Smooth muscle cell (in vitro differentiated cells): ENCODE measurements at regions not wholly inside any gene's neighbourhood (a gene's known extent, or its start where the extent isn't known, plus 50 kb on each side); places are given as distances from the start of the nearest gene placed in this dataset.

Experiments used
- DNase-seq: peaks from one replicate; lab custom pipeline; 2025; ENCODE audit not compliant: unreplicated experiment; lab: John Stamatoyannopoulos, UW
- H2AFZ ChIP-seq: fragments of 200-600 bp; sonication (generic); 2 replicates; pipeline ENCODE4 v1.6.0; 2016; ENCODE audit warnings: antibody characterized with exemption, low read depth, mild to moderate bottlenecking
- H3F3A ChIP-seq: fragments of 200-600 bp; sonication (generic); 2 replicates; pipeline ENCODE4 v1.6.0; 2017; ENCODE audit warnings: antibody characterized with exemption, low read depth
- H3K27ac ChIP-seq: fragments of 200-600 bp; sonication (generic); 2 replicates; pipeline ENCODE4 v1.5.1; 2016; ENCODE audit warnings: low read depth, mild to moderate bottlenecking
- H3K27me3 ChIP-seq: fragments of 200-600 bp; sonication (generic); 2 replicates; pipeline ENCODE4 v1.6.1; 2016; ENCODE audit warnings: low read depth, mild to moderate bottlenecking
- H3K36me3 ChIP-seq: fragments of 200-600 bp; sonication (generic); 2 replicates; pipeline ENCODE4 v1.5.1; 2016; ENCODE audit warnings: low read depth
- H3K4me1 ChIP-seq: fragments of 200-600 bp; sonication (generic); 2 replicates; pipeline ENCODE4 v1.5.1; 2016; ENCODE audit warnings: low read depth
- H3K4me2 ChIP-seq: fragments of 200-600 bp; sonication (generic); 2 replicates; pipeline ENCODE4 v1.6.0; 2016; ENCODE audit warnings: mild to moderate bottlenecking
- H3K4me3 ChIP-seq: fragments of 200-600 bp; sonication (generic); 2 replicates; pipeline ENCODE4 v1.5.1; 2016; ENCODE audit warnings: mild to moderate bottlenecking
- H3K79me2 ChIP-seq: fragments of 200-600 bp; sonication (generic); 2 replicates; pipeline ENCODE4 v1.6.0; 2016; ENCODE audit warnings: low read depth, mild to moderate bottlenecking
- H3K9ac ChIP-seq: fragments of 200-600 bp; sonication (generic); 2 replicates; pipeline ENCODE4 v1.6.0; 2016; ENCODE audit warnings: low read depth
- H3K9me3 ChIP-seq: fragments of 200-600 bp; sonication (generic); replicated peaks from 2 replicates; pipeline ENCODE4 v1.5.1; 2016; ENCODE audit warnings: low read depth
- H4K20me1 ChIP-seq: fragments of 200-600 bp; sonication (generic); 2 replicates; pipeline ENCODE4 v1.6.0; 2016; ENCODE audit warnings: low read depth
- WGBS: methylation state at CpG from one replicate; pipeline ENCODE4 v1.1.7; 2016; ENCODE audit warnings: low lambda C conversion rate; 5-methylcytosine and 5-hydroxymethylcytosine counted together
- TF ChIP-seq, protein P1 (sequence below): fragments of 200-600 bp; sonication (generic); IDR thresholded peaks from 2 replicates; pipeline ENCODE4 v1.5.1; 2017; ENCODE audit warnings: borderline replicate concordance, mild to moderate bottlenecking, antibody characterized with exemption; ENCODE audit not compliant: insufficient read depth, poor library complexity, severe bottlenecking

DNA sequence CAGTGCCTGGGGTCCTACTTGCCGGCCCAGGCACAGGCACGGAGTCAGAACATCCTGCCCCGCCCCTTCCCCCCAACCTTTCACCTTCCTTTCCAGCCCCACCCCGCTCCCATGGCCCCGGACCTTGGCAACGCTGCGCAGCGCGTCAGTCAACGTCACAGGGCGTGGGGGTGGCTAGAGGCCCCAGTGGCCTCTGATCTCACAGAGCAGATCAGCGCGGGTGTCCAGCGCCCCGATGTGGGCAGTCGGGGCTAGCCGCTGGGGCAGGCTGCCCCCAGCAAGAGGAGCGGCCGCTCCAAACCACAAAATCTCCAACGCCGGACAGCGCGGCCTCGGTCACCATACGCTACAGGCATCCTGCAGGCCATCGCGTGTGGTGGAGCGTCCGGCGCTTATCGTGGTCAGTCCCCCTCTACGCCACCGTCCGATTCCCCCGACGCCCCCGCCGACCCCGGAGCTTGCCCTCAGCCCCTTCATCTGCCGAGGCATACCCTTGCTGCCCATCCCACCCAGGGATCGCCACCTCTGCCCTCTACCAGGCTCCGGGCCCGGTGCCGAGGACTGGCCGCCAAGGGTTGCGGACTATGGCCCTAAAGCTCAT is 69.6 kb upstream of the APOOL start:
- 92% methylated on average over 29 of the region's 46 CpGs for WGBS
- no peak overlapping the region for H3K4me2 ChIP-seq
- no peaks in the 10 kb centered on the region for H3K36me3 ChIP-seq
- no peak overlapping the region for H3K4me3 ChIP-seq
- no peak for DNase-seq
- no peak overlapping the region for H2AFZ ChIP-seq
- no peak overlapping the region for H3K27ac ChIP-seq
- H3K9ac ChIP-seq: no peak overlapping the region
- H3K27me3 ChIP-seq: no peaks in the 10 kb centered on the region
- H4K20me1 ChIP-seq: no peaks in the 10 kb centered on the region
- H3K9me3 ChIP-seq: no peaks in the 10 kb centered on the region
- TF ChIP-seq, protein P1, sequence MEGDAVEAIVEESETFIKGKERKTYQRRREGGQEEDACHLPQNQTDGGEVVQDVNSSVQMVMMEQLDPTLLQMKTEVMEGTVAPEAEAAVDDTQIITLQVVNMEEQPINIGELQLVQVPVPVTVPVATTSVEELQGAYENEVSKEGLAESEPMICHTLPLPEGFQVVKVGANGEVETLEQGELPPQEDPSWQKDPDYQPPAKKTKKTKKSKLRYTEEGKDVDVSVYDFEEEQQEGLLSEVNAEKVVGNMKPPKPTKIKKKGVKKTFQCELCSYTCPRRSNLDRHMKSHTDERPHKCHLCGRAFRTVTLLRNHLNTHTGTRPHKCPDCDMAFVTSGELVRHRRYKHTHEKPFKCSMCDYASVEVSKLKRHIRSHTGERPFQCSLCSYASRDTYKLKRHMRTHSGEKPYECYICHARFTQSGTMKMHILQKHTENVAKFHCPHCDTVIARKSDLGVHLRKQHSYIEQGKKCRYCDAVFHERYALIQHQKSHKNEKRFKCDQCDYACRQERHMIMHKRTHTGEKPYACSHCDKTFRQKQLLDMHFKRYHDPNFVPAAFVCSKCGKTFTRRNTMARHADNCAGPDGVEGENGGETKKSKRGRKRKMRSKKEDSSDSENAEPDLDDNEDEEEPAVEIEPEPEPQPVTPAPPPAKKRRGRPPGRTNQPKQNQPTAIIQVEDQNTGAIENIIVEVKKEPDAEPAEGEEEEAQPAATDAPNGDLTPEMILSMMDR: no peak
- H3K4me1 ChIP-seq: no peaks in the 10 kb centered on the region
- no peaks in the 10 kb centered on the region for H3K79me2 ChIP-seq
- no peaks in the 10 kb centered on the region for H3F3A ChIP-seq
